CD4-positive, alpha-beta T cell treated with Interleukin-6 for 4 hours (primary cell): ENCODE measurements at regions not wholly inside any gene's neighbourhood (a gene's known extent, or its start where the extent isn't known, plus 50 kb on each side); places are given as distances from the start of the nearest gene placed in this dataset.

ENCODE experiments used
- DNase-seq: peaks from one replicate; pipeline ENCODE4 v3.0.0-alpha.2; 2020; ENCODE audit warnings: mixed read lengths

- no peak for DNase-seq
These were observed 1000.4 kb upstream of the ACVR2A start for GRCh38 chr2:146844226-146844990.

GRCh38 chr2:146837857-146838256 lies 1007.0 kb upstream of the ACVR2A start:
- no peak for DNase-seq

- no peak for DNase-seq
These were observed 1018.4 kb upstream of the ACVR2A start for GRCh38 chr2:146826388-146826787.

- no peak for DNase-seq
These were observed 1023.0 kb upstream of the ACVR2A start for GRCh38 chr2:146821836-146822316.

- no peak for DNase-seq
These were observed 1024.2 kb upstream of the ACVR2A start for GRCh38 chr2:146820672-146821071.

GRCh38 chr2:146818122-146818521 lies 1026.7 kb upstream of the ACVR2A start:
- no peak for DNase-seq

GRCh38 chr2:146817613-146818012 lies 1027.2 kb upstream of the ACVR2A start:
- DNase-seq, result no peak

GRCh38 chr2:146814971-146815370 lies 1029.9 kb upstream of the ACVR2A start:
- DNase-seq, result no peak

GRCh38 chr2:146807568-146808168 lies 1037.2 kb upstream of the ACVR2A start:
- DNase-seq, result no peak

GRCh38 chr2:146806364-146807005 lies 1038.3 kb upstream of the ACVR2A start:
- no peak for DNase-seq

GRCh38 chr2:146804288-146804687 lies 1040.5 kb upstream of the ACVR2A start:
- DNase-seq, result no peak

- DNase-seq, result no peak
These were observed 1042.9 kb upstream of the ACVR2A start for GRCh38 chr2:146801886-146802285.

- DNase-seq, result no peak
These were observed 1058.4 kb upstream of the ACVR2A start for GRCh38 chr2:146786396-146786795.

GRCh38 chr2:146785101-146785500 lies 1059.7 kb upstream of the ACVR2A start:
- DNase-seq, result no peak

- no peak for DNase-seq
These were observed 1060.2 kb upstream of the ACVR2A start for GRCh38 chr2:146784602-146785001.

GRCh38 chr2:146777181-146777580 lies 1067.6 kb upstream of the ACVR2A start:
- no peak for DNase-seq

GRCh38 chr2:146776596-146776995 lies 1068.2 kb upstream of the ACVR2A start:
- no peak for DNase-seq

- DNase-seq, result no peak
These were observed 1073.3 kb upstream of the ACVR2A start for GRCh38 chr2:146771531-146771930.

- DNase-seq, result no peak
These were observed 1080.5 kb upstream of the ACVR2A start for GRCh38 chr2:146764301-146764700.

GRCh38 chr2:146762786-146763185 lies 1082.0 kb upstream of the ACVR2A start:
- no peak for DNase-seq

GRCh38 chr2:146754606-146755005 lies 1090.2 kb upstream of the ACVR2A start:
- no peak for DNase-seq

- no peak for DNase-seq
These were observed 1096.8 kb upstream of the ACVR2A start for GRCh38 chr2:146748046-146748445.

- DNase-seq, result no peak
These were observed 1103.6 kb upstream of the ACVR2A start for GRCh38 chr2:146741260-146741659.

GRCh38 chr2:146734821-146735190 lies 1110.0 kb upstream of the ACVR2A start:
- no peak for DNase-seq
